Neural progenitor cell (in vitro differentiated cells): ENCODE measurements at regions not wholly inside any gene's neighbourhood (a gene's known extent, or its start where the extent isn't known, plus 50 kb on each side); places are given as distances from the start of the nearest gene placed in this dataset.
A peak's percentile ranks its signal among the peaks of the same experiment; 100 is the strongest.

ENCODE experiments used
- DNase-seq: peaks from one replicate; pipeline ENCODE4 v3.0.0-alpha.2; 2016; ENCODE audit warnings: low spot score
- H2AFZ ChIP-seq: fragments of 200-600 bp; sonication (generic); replicated peaks from 2 replicates; pipeline ENCODE4 v1.6.1; 2016; ENCODE audit warnings: antibody characterized with exemption
- H3F3A ChIP-seq: fragments of 200-600 bp; sonication (generic); 2 replicates; pipeline ENCODE4 v1.6.1; 2016; ENCODE audit warnings: antibody characterized with exemption, low read depth
- H3K27ac ChIP-seq: fragments of 200-600 bp; sonication (generic); 2 replicates; pipeline ENCODE4 v1.5.1; 2016; ENCODE audit warnings: mild to moderate bottlenecking
- H3K27me3 ChIP-seq: fragments of 200-600 bp; sonication (generic); 2 replicates; pipeline ENCODE4 v1.6.1; 2016; ENCODE audit warnings: mild to moderate bottlenecking, moderate library complexity
- H3K36me3 ChIP-seq: fragments of 200-600 bp; sonication (generic); 2 replicates; pipeline ENCODE4 v1.5.1; 2016
- H3K4me1 ChIP-seq: fragments of 200-600 bp; sonication (generic); 2 replicates; pipeline ENCODE4 v1.6.1; 2016; ENCODE audit warnings: mixed run types
- H3K4me2 ChIP-seq: fragments of 200-600 bp; sonication (generic); 2 replicates; pipeline ENCODE4 v1.6.1; 2016
- H3K4me3 ChIP-seq: fragments of 200-600 bp; sonication (generic); 2 replicates; pipeline ENCODE4 v1.5.1; 2016
- H3K79me2 ChIP-seq: fragments of 200-600 bp; sonication (generic); 2 replicates; pipeline ENCODE4 v1.6.1; 2016; ENCODE audit warnings: low read depth
- H3K9ac ChIP-seq: fragments of 200-600 bp; sonication (generic); 2 replicates; pipeline ENCODE4 v1.6.1; 2016
- H3K9me3 ChIP-seq: fragments of 200-600 bp; sonication (generic); 2 replicates; pipeline ENCODE4 v1.5.1; 2016; ENCODE audit warnings: low read depth
- H4K20me1 ChIP-seq: fragments of 200-600 bp; sonication (generic); 2 replicates; pipeline ENCODE4 v1.6.1; 2016; ENCODE audit warnings: low read depth
- H3K27ac Mint-ChIP-seq: 3 replicates; pipeline ENCODE4 v1.8.0; 2021; ENCODE audit warnings: mixed read lengths
- H3K27me3 Mint-ChIP-seq: 2 replicates; pipeline ENCODE4 v1.8.0; 2022; ENCODE audit warnings: low read depth, mild to moderate bottlenecking, inconsistent platforms, moderate library complexity, mixed read lengths; ENCODE audit not compliant: insufficient read depth
- H3K36me3 Mint-ChIP-seq: 3 replicates; pipeline ENCODE4 v1.8.0; 2021; ENCODE audit warnings: mixed read lengths
- H3K4me1 Mint-ChIP-seq: 3 replicates; pipeline ENCODE4 v1.8.0; 2021; ENCODE audit warnings: mixed read lengths
- H3K4me3 Mint-ChIP-seq: 3 replicates; pipeline ENCODE4 v1.8.0; 2021; ENCODE audit warnings: mild to moderate bottlenecking, moderate library complexity, mixed read lengths
- H3K9me3 Mint-ChIP-seq: 3 replicates; pipeline ENCODE4 v1.8.0; 2020; ENCODE audit warnings: mixed read lengths
- EZH2 ChIP-seq: fragments of 200-600 bp; sonication (generic); IDR thresholded peaks from 2 replicates; pipeline ENCODE4 v1.6.1; 2017; ENCODE audit warnings: antibody characterized with exemption, mild to moderate bottlenecking, moderate library complexity
- EZH2phosphoT487 ChIP-seq: fragments of 200-600 bp; sonication (generic); IDR thresholded peaks from 2 replicates; pipeline ENCODE4 v1.6.1; 2017; ENCODE audit warnings: antibody characterized with exemption
- TF ChIP-seq, protein P1 (sequence below): fragments of 200-600 bp; sonication (generic); IDR thresholded peaks from 2 replicates; pipeline ENCODE4 v1.5.1; 2017; ENCODE audit warnings: antibody characterized with exemption, mild to moderate bottlenecking

DNA sequence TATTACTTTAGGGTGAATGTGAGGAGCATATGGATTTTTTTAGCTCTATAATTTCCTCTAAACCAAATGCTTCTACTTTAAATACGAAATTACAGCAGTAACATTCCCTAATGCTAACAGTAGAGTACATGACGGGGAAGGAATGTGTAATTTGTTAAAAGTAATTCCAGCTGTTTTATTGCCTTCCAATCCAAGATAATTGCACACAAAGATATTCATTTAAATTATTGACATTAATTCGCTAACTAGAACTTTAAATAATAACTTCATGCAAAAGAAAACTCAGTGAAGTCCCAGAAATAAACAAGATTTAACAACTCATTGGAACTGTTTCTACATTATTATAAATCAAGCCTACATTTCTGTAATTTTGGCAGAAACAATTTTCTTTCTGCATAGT lies 261.4 kb upstream of the CFAP20DC start:
- Histone ChIP-seq H3K4me1 (no peaks in the 10 kb centered on the region), H4K20me1 (no peaks in the 10 kb centered on the region), H3K27ac (no peak overlapping the region), H3K9ac (no peak overlapping the region), H3K4me2 (no peak overlapping the region), H3K4me3 (no peak overlapping the region), H2AFZ (no peak overlapping the region), H3K79me2 (no peaks in the 10 kb centered on the region), H3K27me3 (no peaks in the 10 kb centered on the region), H3K36me3 (no peaks in the 10 kb centered on the region), H3K9me3 (no peaks in the 10 kb centered on the region), H3F3A (no peaks in the 10 kb centered on the region)
- H3K36me3 Mint-ChIP-seq = no peaks in the 10 kb centered on the region
- H3K4me3 Mint-ChIP-seq = no peak overlapping the region
- peaks cover 2% of the 10 kb centered on the region for H3K27me3 Mint-ChIP-seq
- H3K9me3 Mint-ChIP-seq = peaks cover 3% of the 10 kb centered on the region
- DNase-seq = no peak
- TF ChIP-seq EZH2phosphoT487 = no peak
- no peak for TF ChIP-seq EZH2
- TF ChIP-seq, protein P1, sequence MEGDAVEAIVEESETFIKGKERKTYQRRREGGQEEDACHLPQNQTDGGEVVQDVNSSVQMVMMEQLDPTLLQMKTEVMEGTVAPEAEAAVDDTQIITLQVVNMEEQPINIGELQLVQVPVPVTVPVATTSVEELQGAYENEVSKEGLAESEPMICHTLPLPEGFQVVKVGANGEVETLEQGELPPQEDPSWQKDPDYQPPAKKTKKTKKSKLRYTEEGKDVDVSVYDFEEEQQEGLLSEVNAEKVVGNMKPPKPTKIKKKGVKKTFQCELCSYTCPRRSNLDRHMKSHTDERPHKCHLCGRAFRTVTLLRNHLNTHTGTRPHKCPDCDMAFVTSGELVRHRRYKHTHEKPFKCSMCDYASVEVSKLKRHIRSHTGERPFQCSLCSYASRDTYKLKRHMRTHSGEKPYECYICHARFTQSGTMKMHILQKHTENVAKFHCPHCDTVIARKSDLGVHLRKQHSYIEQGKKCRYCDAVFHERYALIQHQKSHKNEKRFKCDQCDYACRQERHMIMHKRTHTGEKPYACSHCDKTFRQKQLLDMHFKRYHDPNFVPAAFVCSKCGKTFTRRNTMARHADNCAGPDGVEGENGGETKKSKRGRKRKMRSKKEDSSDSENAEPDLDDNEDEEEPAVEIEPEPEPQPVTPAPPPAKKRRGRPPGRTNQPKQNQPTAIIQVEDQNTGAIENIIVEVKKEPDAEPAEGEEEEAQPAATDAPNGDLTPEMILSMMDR = no peak
- no peak overlapping the region for H3K27ac Mint-ChIP-seq
- peaks cover 10% of the 10 kb centered on the region for H3K4me1 Mint-ChIP-seq

DNA sequence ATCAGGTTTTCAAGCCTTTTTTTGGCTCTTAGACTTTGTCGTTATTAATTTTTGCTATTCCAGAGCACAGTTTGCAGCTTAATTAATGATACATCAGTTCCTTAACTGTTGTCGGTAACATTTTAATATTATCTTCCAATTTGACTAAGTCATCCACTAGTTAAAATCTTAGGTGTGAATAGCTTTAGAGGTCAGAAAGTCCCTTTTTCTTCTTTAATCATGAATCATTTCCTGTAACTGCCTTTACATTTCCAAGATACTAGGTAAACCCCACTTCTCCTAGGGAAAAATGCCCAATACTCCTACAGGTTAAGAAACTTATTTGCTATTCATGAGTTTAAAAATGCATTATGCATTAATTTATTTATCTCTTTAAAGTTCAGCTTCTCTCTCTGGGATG lies 260.9 kb upstream of the CFAP20DC start:
- peaks cover 10% of the 10 kb centered on the region for H3K4me1 Mint-ChIP-seq

GRCh38 chr3:59308684-59309083 lies 258.9 kb upstream of the CFAP20DC start:
- no peak overlapping the region for H3K4me3 Mint-ChIP-seq
- peak; percentile 33 for DNase-seq
- H3K36me3 Mint-ChIP-seq = no peaks in the 10 kb centered on the region
- Histone ChIP-seq H3K9ac (no peak overlapping the region), H3K4me1 (no peaks in the 10 kb centered on the region), H4K20me1 (no peaks in the 10 kb centered on the region), H3K27me3 (no peaks in the 10 kb centered on the region), H3K9me3 (no peaks in the 10 kb centered on the region), H3K36me3 (no peaks in the 10 kb centered on the region), H3K79me2 (no peaks in the 10 kb centered on the region), H3F3A (no peaks in the 10 kb centered on the region), H3K4me3 (no peak overlapping the region), H3K27ac (no peak overlapping the region), H3K4me2 (no peak overlapping the region), H2AFZ (no peak overlapping the region)
- peaks cover 2% of the 10 kb centered on the region for H3K4me1 Mint-ChIP-seq
- H3K27me3 Mint-ChIP-seq = peaks cover 2% of the 10 kb centered on the region
- no peak for TF ChIP-seq EZH2phosphoT487
- no peak for TF ChIP-seq EZH2
- TF ChIP-seq, protein P1 = peak; percentile 51
- H3K27ac Mint-ChIP-seq = no peak overlapping the region
- peaks cover 3% of the 10 kb centered on the region for H3K9me3 Mint-ChIP-seq

More for the DNA sequence above, 260.9 kb upstream of the CFAP20DC start:
- Histone ChIP-seq H3K79me2 (no peaks in the 10 kb centered on the region), H3K4me2 (no peak overlapping the region), H3F3A (no peaks in the 10 kb centered on the region), H3K9ac (no peak overlapping the region), H3K4me1 (no peaks in the 10 kb centered on the region), H3K27ac (no peak overlapping the region), H3K27me3 (no peaks in the 10 kb centered on the region), H3K4me3 (no peak overlapping the region), H3K9me3 (no peaks in the 10 kb centered on the region), H4K20me1 (no peaks in the 10 kb centered on the region), H3K36me3 (no peaks in the 10 kb centered on the region), H2AFZ (no peak overlapping the region)
- peaks cover 2% of the 10 kb centered on the region for H3K27me3 Mint-ChIP-seq
- no peak for DNase-seq
- H3K9me3 Mint-ChIP-seq = peaks cover 3% of the 10 kb centered on the region
- H3K36me3 Mint-ChIP-seq = no peaks in the 10 kb centered on the region
- no peak overlapping the region for H3K4me3 Mint-ChIP-seq
- H3K27ac Mint-ChIP-seq = no peak overlapping the region
- TF ChIP-seq EZH2 = no peak

- no peaks in the 10 kb centered on the region for H3F3A ChIP-seq
- H3K4me2 ChIP-seq = no peak overlapping the region
- no peak for DNase-seq
- no peaks in the 10 kb centered on the region for H3K79me2 ChIP-seq
- H3K36me3 ChIP-seq = no peaks in the 10 kb centered on the region
- H2AFZ ChIP-seq = no peak overlapping the region
- no peak overlapping the region for H3K27ac Mint-ChIP-seq
- no peak overlapping the region for H3K4me3 ChIP-seq
- no peaks in the 10 kb centered on the region for H3K27me3 ChIP-seq
- no peaks in the 10 kb centered on the region for H3K4me1 ChIP-seq
- peaks cover 2% of the 10 kb centered on the region for H3K27me3 Mint-ChIP-seq
- TF ChIP-seq EZH2phosphoT487 = no peak
- TF ChIP-seq, protein P1 = no peak
- no peak for TF ChIP-seq EZH2
- H3K36me3 Mint-ChIP-seq = no peaks in the 10 kb centered on the region
- peaks cover 3% of the 10 kb centered on the region for H3K9me3 Mint-ChIP-seq
- H3K4me1 Mint-ChIP-seq = peaks cover 2% of the 10 kb centered on the region
- H3K9me3 ChIP-seq = no peaks in the 10 kb centered on the region
- H3K4me3 Mint-ChIP-seq = no peak overlapping the region
- H3K27ac ChIP-seq = no peak overlapping the region
- H4K20me1 ChIP-seq = no peaks in the 10 kb centered on the region
- no peak overlapping the region for H3K9ac ChIP-seq
Observed at GRCh38 chr3:59308001-59308400, 258.2 kb upstream of the CFAP20DC start.
